GM12892 (cell line): ENCODE measurements at regions not wholly inside any gene's neighbourhood (a gene's known extent, or its start where the extent isn't known, plus 50 kb on each side); places are given as distances from the start of the nearest gene placed in this dataset.

ENCODE experiments used
- POLR2A ChIP-seq: IDR thresholded peaks from 2 replicates; pipeline ENCODE4 v1.6.1; 2011; ENCODE audit warnings: low read depth, low read length, control low read depth
- POLR2AphosphoS5 ChIP-seq: IDR thresholded peaks from 2 replicates; pipeline ENCODE4 v1.6.1; 2011; ENCODE audit warnings: low read depth, low read length, control low read depth

DNA sequence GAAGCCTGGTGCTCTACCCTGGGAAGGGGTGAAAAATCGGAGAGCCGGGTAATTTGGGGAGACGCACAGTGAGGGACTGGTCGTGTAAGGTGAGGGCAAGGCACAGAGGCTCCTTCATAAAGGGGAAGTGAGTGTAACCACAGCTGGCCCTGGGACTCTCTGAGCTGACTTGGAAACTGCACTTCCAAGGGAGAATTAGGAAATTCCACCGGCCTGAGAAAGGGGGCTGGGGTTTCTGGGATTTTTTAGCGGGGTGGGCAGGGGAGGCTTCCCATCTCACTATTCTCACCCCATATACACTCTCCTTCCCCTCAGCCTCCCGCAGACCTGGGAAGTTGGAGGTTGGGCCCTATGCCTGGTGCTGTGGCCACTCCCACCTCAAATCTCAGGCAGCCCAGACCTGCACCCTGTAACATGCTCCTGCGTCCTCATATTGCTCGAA is 88.3 kb upstream of the IPO9 start:
- TF ChIP-seq POLR2AphosphoS5: no peak
- no peak for TF ChIP-seq POLR2A
